Peyer's patch (tissue), 4 donors: ENCODE measurements at regions not wholly inside any gene's neighbourhood (a gene's known extent, or its start where the extent isn't known, plus 50 kb on each side); places are given as distances from the start of the nearest gene placed in this dataset.

ENCODE experiments used
- CTCF ChIP-seq, 6 experiments: fragments of 450-650 bp in 4 of 6; fragments of 200-600 bp in 2 of 6; sonication (generic) in 1 of 6; IDR thresholded peaks; one replicate each; pipeline ENCODE4 v1.5.1; 2017 to 2019; ENCODE audit warnings: antibody characterized with exemption in 6 of 6, mild to moderate bottlenecking in 3 of 6, moderate library complexity in 1 of 6
- POLR2A ChIP-seq, 2 donors: fragments of 450-650 bp; IDR thresholded peaks; one replicate each; pipeline ENCODE4 v1.5.1; 2017; ENCODE audit warnings: antibody characterized with exemption in 2 of 2, mild to moderate bottlenecking in 2 of 2, moderate library complexity in 2 of 2

- TF ChIP-seq POLR2A (IDR thresholded peaks at IDR 0.05) (no peak), CTCF (IDR thresholded peaks at IDR 0.05) (no peak)
Measured at GRCh38 chr21:25425156-25425555, 182.1 kb downstream of the MRPL39 start.
